A549 (cell line): ENCODE measurements at regions not wholly inside any gene's neighbourhood (a gene's known extent, or its start where the extent isn't known, plus 50 kb on each side); places are given as distances from the start of the nearest gene placed in this dataset.
A peak's percentile ranks its signal among the peaks of the same experiment; 100 is the strongest.

Experiments
- ATAC-seq, 2 experiments: fragments of 200-7000 bp in 1 of 2; fragments of >200 bp in 1 of 2; cut with Nextera tagmentation in 1 of 2; cut with Tn5 transposase in 1 of 2; 3 replicates each; pipeline versions ENCODE4 v1.8.0 to v1.9.1; 2018 to 2020; ENCODE audit warnings: mild to moderate bottlenecking in 1 of 2, moderate library complexity in 1 of 2
- CTCF ChIA-PET: fragments of 300-600 bp; sonication (Branson Sonifier 250); formaldehyde crosslinking; extraction: SDS; loops from one replicate; lab custom pipeline; 2021; ENCODE audit warnings: antibody characterized with exemption, inconsistent platforms; lab: Yijun Ruan, JAX
- POLR2A ChIA-PET: fragments of 350-600 bp; formaldehyde crosslinking; extraction: SDS; loops from one replicate; lab custom pipeline; 2021; ENCODE audit warnings: antibody characterized with exemption, inconsistent platforms; lab: Yijun Ruan, JAX
- DNase-seq, 2 experiments: peaks; one replicate each; pipeline versions ENCODE4 v3.0.0 to v3.0.0-alpha.2; 2011 to 2016; ENCODE audit warnings: low read depth in 1 of 2, low spot score in 1 of 2
- FAIRE-seq: peaks from 2 replicates; lab custom pipeline; 2011; peaks lifted over from hg19 to GRCh38; lab: Jason Lieb, UNC
- H3K27ac ChIP-seq, 2 experiments: fragments of >200 bp; sonication (Bioruptor Twin); formaldehyde crosslinking; 3 replicates each; pipeline ENCODE4 v1.5.1; 2016 to 2017
- H3K4me1 ChIP-seq: fragments of >200 bp; sonication (Bioruptor Twin); formaldehyde crosslinking; 3 replicates; pipeline ENCODE4 v1.6.1; 2016
- H3K4me2 ChIP-seq: fragments of >200 bp; sonication (Bioruptor Twin); formaldehyde crosslinking; 3 replicates; pipeline ENCODE4 v1.6.1; 2016
- H3K4me3 ChIP-seq: fragments of >200 bp; sonication (Bioruptor Twin); formaldehyde crosslinking; 3 replicates; pipeline ENCODE4 v1.5.1; 2016
- H3K9me3 ChIP-seq: fragments of >200 bp; sonication (Bioruptor Twin); formaldehyde crosslinking; 3 replicates; pipeline ENCODE4 v1.6.1; 2016
- ATOH8 ChIP-seq: fragments of 250-450 bp; sonication (Bioruptor Pico); IDR thresholded peaks from 2 replicates; pipeline ENCODE4 v1.5.0; 2020; ENCODE audit warnings: low read depth, mild to moderate bottlenecking, moderate library complexity
- CBX8 ChIP-seq: fragments of 200-600 bp; sonication (generic); IDR thresholded peaks from 2 replicates; pipeline ENCODE4 v1.6.1; 2016
- CEBPB ChIP-seq, 2 experiments: fragments of >200 bp in 1 of 2; sonication (Bioruptor Twin) in 1 of 2; formaldehyde crosslinking in 1 of 2; IDR thresholded peaks; 2 replicates each; pipeline ENCODE4 v1.6.1; 2012 to 2016
- EHF ChIP-seq: fragments of 250-450 bp; sonication (Bioruptor Pico); IDR thresholded peaks from 2 replicates; pipeline ENCODE4 v1.5.0; 2020; ENCODE audit warnings: mild to moderate bottlenecking
- ESRRA ChIP-seq: fragments of 150-350 bp; IDR thresholded peaks from 2 replicates; pipeline ENCODE4 v1.6.1; 2014; ENCODE audit warnings: mild to moderate bottlenecking, low read length, borderline replicate concordance
- HEYL ChIP-seq: fragments of 250-450 bp; sonication (Bioruptor Pico); IDR thresholded peaks from 2 replicates; pipeline ENCODE4 v1.8.0; 2021; ENCODE audit warnings: mild to moderate bottlenecking, moderate library complexity
- HOXB13 ChIP-seq: fragments of 250-450 bp; sonication (Bioruptor Pico); IDR thresholded peaks from 2 replicates; pipeline ENCODE4 v1.5.0; 2020; ENCODE audit warnings: low read depth, mild to moderate bottlenecking, moderate library complexity
- HOXB5 ChIP-seq: fragments of 250-450 bp; sonication (Bioruptor Pico); IDR thresholded peaks from 2 replicates; pipeline ENCODE4 v1.5.0; 2020; ENCODE audit warnings: mild to moderate bottlenecking, moderate library complexity
- MAFK ChIP-seq: fragments of 450-650 bp; IDR thresholded peaks from 2 replicates; pipeline ENCODE4 v1.6.1; 2014; ENCODE audit not compliant: partially characterized antibody
- MYC ChIP-seq: IDR thresholded peaks from 2 replicates; pipeline ENCODE4 v1.6.1; 2012; ENCODE audit warnings: mild to moderate bottlenecking, inconsistent platforms, low read length, improper control_type of control experiment, borderline replicate concordance
- PBX3 ChIP-seq: IDR thresholded peaks from 2 replicates; pipeline ENCODE4 v1.6.1; 2012
- RAD21 ChIP-seq, 2 experiments: fragments of >200 bp in 1 of 2; sonication (Bioruptor Twin) in 1 of 2; formaldehyde crosslinking in 1 of 2; IDR thresholded peaks in 1 of 2; conservative IDR thresholded peaks in 1 of 2; 2 replicates in 1 of 2; 3 replicates in 1 of 2; pipeline ENCODE4 v1.6.1; 2012 to 2018; ENCODE audit warnings: inconsistent platforms in 1 of 2
- RARB ChIP-seq: fragments of 250-450 bp; sonication (Bioruptor Pico); IDR thresholded peaks from 2 replicates; pipeline ENCODE4 v1.8.0; 2021; ENCODE audit warnings: mild to moderate bottlenecking, moderate library complexity
- RCOR1 ChIP-seq: fragments of 150-350 bp; IDR thresholded peaks from 2 replicates; pipeline ENCODE4 v1.6.1; 2014; ENCODE audit warnings: antibody characterized with exemption, low read length, low read depth
- REST ChIP-seq: fragments of 200-600 bp; sonication (generic); IDR thresholded peaks from 2 replicates; pipeline ENCODE4 v1.6.1; 2016; ENCODE audit warnings: antibody characterized with exemption, mild to moderate bottlenecking, moderate library complexity
- RFX5 ChIP-seq: fragments of 450-650 bp; IDR thresholded peaks from 2 replicates; pipeline ENCODE4 v1.7.1; 2014; ENCODE audit warnings: antibody characterized with exemption, mild to moderate bottlenecking, moderate library complexity
- SREBF2 ChIP-seq: fragments of 450-650 bp; IDR thresholded peaks from 2 replicates; pipeline ENCODE4 v1.6.1; 2014; ENCODE audit warnings: mild to moderate bottlenecking, moderate library complexity
- TP53 ChIP-seq: fragments of 250-450 bp; sonication (Bioruptor Pico); IDR thresholded peaks from 2 replicates; pipeline ENCODE4 v1.5.0; 2021; ENCODE audit warnings: mild to moderate bottlenecking, moderate library complexity
- USF2 ChIP-seq: fragments of 450-650 bp; IDR thresholded peaks from 2 replicates; pipeline ENCODE4 v1.6.1; 2014; ENCODE audit warnings: antibody characterized with exemption
- ZSCAN20 ChIP-seq: fragments of 250-450 bp; sonication (Bioruptor Pico); IDR thresholded peaks from 2 replicates; pipeline ENCODE4 v1.8.0; 2022; ENCODE audit warnings: mild to moderate bottlenecking, moderate library complexity
- WGBS: methylation state at CpG from one replicate; pipeline ENCODE4 v1.1.6; 2017; ENCODE audit errors: missing lambda C conversion rate; 5-methylcytosine and 5-hydroxymethylcytosine counted together

- 0 out of 6 replicates have a peak, but pooled peaks have one; percentile 18 to 20 for ATAC-seq
- no peak overlapping the region for H3K4me2 ChIP-seq
- POLR2A ChIA-PET = no interaction called here
- TF ChIP-seq CBX8 = no peak
- TF ChIP-seq TP53 (CRISPR knock-in tag) = no peak
- TF ChIP-seq HEYL (CRISPR knock-in tag) = no peak
- no peak for TF ChIP-seq ESRRA
- no peak for TF ChIP-seq HOXB13 (CRISPR knock-in tag)
- TF ChIP-seq MYC = no peak
- no peak for TF ChIP-seq CEBPB (IDR thresholded peaks at IDR 0.05)
- no peak for TF ChIP-seq HOXB5 (CRISPR knock-in tag)
- TF ChIP-seq, all 56 proteins: peak for 0
- Histone ChIP-seq H3K9me3 (0 out of 3 replicates have a peak, but pooled peaks cover 7% of the 10 kb centered on the region), H3K4me1 (peaks cover 25% of the 10 kb centered on the region), H3K27ac (peak overlapping the region in 1 of 2 experiments; percentile 16; a peak in 1 of 6 replicates), H3K4me3 (no peak overlapping the region)
- DNase-seq = no peak
- 82% methylated on average over 9 of the region's 10 CpGs for WGBS
- FAIRE-seq = no peak
- CTCF ChIA-PET = no interaction called here
These were observed 59.0 kb upstream of the SMAD3 start for GRCh38 chr15:67006083-67007065.

- ATAC-seq (no peak), FAIRE-seq (no peak), DNase-seq (no peak)
- POLR2A ChIA-PET = no interaction called here
- H3K27ac ChIP-seq = no peak overlapping the region
- H3K4me1 ChIP-seq = peaks cover 12% of the 10 kb centered on the region; the same call in 1 of the 3 replicates
- no peak overlapping the region for H3K4me3 ChIP-seq
- WGBS = 66% methylated on average over 7 of the region's 7 CpGs
- 0 out of 3 replicates have a peak, but pooled peaks cover 7% of the 10 kb centered on the region for H3K9me3 ChIP-seq
- no peak overlapping the region for H3K4me2 ChIP-seq
- TF ChIP-seq RCOR1 = no peak
- TF ChIP-seq REST = no peak
- TF ChIP-seq CEBPB (IDR thresholded peaks at IDR 0.05) = no peak
- no peak for TF ChIP-seq EHF (CRISPR knock-in tag)
- TF ChIP-seq ZSCAN20 (CRISPR knock-in tag) = no peak
- TF ChIP-seq USF2 = no peak
- no peak for TF ChIP-seq PBX3
- TF ChIP-seq RFX5 = no peak
- no peak for TF ChIP-seq RARB
- no peak for TF ChIP-seq ATOH8 (CRISPR knock-in tag)
- no peak for TF ChIP-seq MAFK
- no peak for TF ChIP-seq SREBF2
- TF ChIP-seq RAD21 (conservative IDR thresholded peaks at IDR 0.05 in 1 of 2, IDR thresholded peaks at IDR 0.05 in 1 of 2) = no peak
- TF ChIP-seq HEYL (CRISPR knock-in tag) = no peak
- TF ChIP-seq, all 56 proteins: peak for 0
- CTCF ChIA-PET = interaction anchor here (1.5 to 5.6 kb wide), 2 partner anchors 10 to 13 kb away, joined by 4 to 24 read pairs; no protein-coding TSS in a partner anchor
These were observed 55.5 kb upstream of the SMAD3 start for GRCh38 chr15:67009576-67010569.
